Lower lobe of right lung (tissue), 2 donors: ENCODE measurements at regions not wholly inside any gene's neighbourhood (a gene's known extent, or its start where the extent isn't known, plus 50 kb on each side); places are given as distances from the start of the nearest gene placed in this dataset.

Experiments
- ATAC-seq, 2 donors: fragments of 200-7000 bp; cut with Tn5 transposase; one replicate each; pipeline ENCODE4 v1.9.1; 2020 to 2022; ENCODE audit warnings: mild to moderate bottlenecking in 2 of 2, moderate library complexity in 2 of 2
- DNase-seq: peaks from one replicate; pipeline ENCODE4 v3.0.0-alpha.2; 2020
- H3K27ac ChIP-seq: fragments of 200-600 bp; one replicate; pipeline ENCODE4 v1.8.0; 2022
- H3K27me3 ChIP-seq: fragments of 200-600 bp; one replicate; pipeline ENCODE4 v1.8.0; 2022; ENCODE audit warnings: low read depth
- H3K36me3 ChIP-seq: fragments of 200-600 bp; one replicate; pipeline ENCODE4 v1.8.0; 2022; ENCODE audit warnings: mild to moderate bottlenecking
- H3K4me1 ChIP-seq: fragments of 200-600 bp; one replicate; pipeline ENCODE4 v1.8.0; 2022
- H3K4me3 ChIP-seq: fragments of 200-600 bp; one replicate; pipeline ENCODE4 v1.8.0; 2022; ENCODE audit warnings: mild to moderate bottlenecking
- H3K9me3 ChIP-seq: fragments of 200-600 bp; one replicate; pipeline ENCODE4 v1.8.0; 2022
- CTCF ChIP-seq: fragments of 200-600 bp; IDR thresholded peaks from one replicate; pipeline ENCODE4 v1.8.0; 2022; ENCODE audit warnings: antibody characterized with exemption, mild to moderate bottlenecking
- intact Hi-C: fragments of 100-400 bp; cut with DNase I; formaldehyde crosslinking; loops from one replicate; pipeline ENCODE4 v1.11.0; 2022
- donor health status: DM: no; HTN: yes; CAD: no; lungs with severe emphysema.

GRCh38 chr2:64234150-64234549 lies 89.9 kb upstream of the PELI1 start:
- ATAC-seq = no peak
- no peak for DNase-seq
- Histone ChIP-seq H3K27me3 (no peaks in the 10 kb centered on the region), H3K4me3 (no peak overlapping the region), H3K27ac (no peak overlapping the region), H3K4me1 (no peaks in the 10 kb centered on the region), H3K9me3 (no peaks in the 10 kb centered on the region), H3K36me3 (no peaks in the 10 kb centered on the region)
- TF ChIP-seq CTCF = no peak
- intact Hi-C loops = no loop called here

GRCh38 chr2:64234785-64235184 lies 90.6 kb upstream of the PELI1 start:
- DNase-seq (no peak), ATAC-seq (no peak)
- Histone ChIP-seq H3K4me1 (no peaks in the 10 kb centered on the region), H3K4me3 (no peak overlapping the region), H3K9me3 (no peaks in the 10 kb centered on the region), H3K36me3 (no peaks in the 10 kb centered on the region), H3K27ac (no peak overlapping the region), H3K27me3 (no peaks in the 10 kb centered on the region)
- intact Hi-C loops = no loop called here
- TF ChIP-seq CTCF = no peak

GRCh38 chr2:64237266-64237665 lies 93.0 kb upstream of the PELI1 start:
- H3K27ac ChIP-seq = no peak overlapping the region
- H3K9me3 ChIP-seq = no peaks in the 10 kb centered on the region
- no peak for TF ChIP-seq CTCF
- no peaks in the 10 kb centered on the region for H3K27me3 ChIP-seq
- H3K4me3 ChIP-seq = no peak overlapping the region
- ATAC-seq = no peak
- DNase-seq = no peak
- intact Hi-C loops = no loop called here
- no peaks in the 10 kb centered on the region for H3K4me1 ChIP-seq
- no peaks in the 10 kb centered on the region for H3K36me3 ChIP-seq

GRCh38 chr2:64238799-64239198 lies 94.6 kb upstream of the PELI1 start:
- Histone ChIP-seq H3K4me1 (no peaks in the 10 kb centered on the region), H3K36me3 (no peaks in the 10 kb centered on the region), H3K27me3 (no peaks in the 10 kb centered on the region), H3K27ac (no peak overlapping the region), H3K4me3 (no peak overlapping the region), H3K9me3 (no peaks in the 10 kb centered on the region)
- DNase-seq = no peak
- intact Hi-C loops = no loop called here
- ATAC-seq = no peak
- no peak for TF ChIP-seq CTCF

- intact Hi-C loops = no loop called here
- TF ChIP-seq CTCF = no peak
- Histone ChIP-seq H3K27ac (no peak overlapping the region), H3K36me3 (no peaks in the 10 kb centered on the region), H3K9me3 (no peaks in the 10 kb centered on the region), H3K27me3 (no peaks in the 10 kb centered on the region), H3K4me3 (no peak overlapping the region), H3K4me1 (no peaks in the 10 kb centered on the region)
- DNase-seq = no peak
- no peak for ATAC-seq
These were observed 99.1 kb upstream of the PELI1 start for GRCh38 chr2:64243081-64244036.
